ENCODE measurements at regions not wholly inside any gene's neighbourhood (a gene's known extent, or its start where the extent isn't known, plus 50 kb on each side); places are given as distances from the start of the nearest gene placed in this dataset.
A peak's percentile ranks its signal among the peaks of the same experiment; 100 is the strongest.

- DNase-seq (ENCODE audit: extremely low spot score), result no peak
- CTCF ChIA-PET, result no interaction called here
- TF ChIP-seq FOXM1 (IDR thresholded peaks at IDR 0.05; ENCODE audit: borderline replicate concordance), result no peak
- no peak for TF ChIP-seq ZNF384 (IDR thresholded peaks at IDR 0.05)
- POLR2A ChIA-PET, result no interaction called here
Observed at GRCh38 chr14:26963711-26964110, 365.9 kb upstream of the NOVA1 start.

- no peak for DNase-seq (ENCODE audit: extremely low spot score)
- ChIA-PET CTCF (no interaction called here), POLR2A (no interaction called here)
- no peak for TF ChIP-seq FOXM1 (IDR thresholded peaks at IDR 0.05; ENCODE audit: borderline replicate concordance)
- no peak for TF ChIP-seq TARDBP (IDR thresholded peaks at IDR 0.05)
- TF ChIP-seq SUZ12 (IDR thresholded peaks at IDR 0.05), result no peak
- TF ChIP-seq CTBP1 (IDR thresholded peaks at IDR 0.05; ENCODE audit: borderline replicate concordance), result no peak
- TF ChIP-seq ARNT (IDR thresholded peaks at IDR 0.05), result no peak
- no peak for TF ChIP-seq SP1 (IDR thresholded peaks at IDR 0.05)
- TF ChIP-seq ZNF384 (IDR thresholded peaks at IDR 0.05), result no peak
- no peak for TF ChIP-seq L3MBTL2 (conservative IDR thresholded peaks at IDR 0.05)
- no peak for TF ChIP-seq FOXK2 (IDR thresholded peaks at IDR 0.05)
- TF ChIP-seq HDGF (IDR thresholded peaks at IDR 0.05; ENCODE audit: borderline replicate concordance), result no peak
- TF ChIP-seq FOXA1 (IDR thresholded peaks at IDR 0.05), result no peak
- TF ChIP-seq LEF1 (IDR thresholded peaks at IDR 0.05; ENCODE audit: borderline replicate concordance), result no peak
- TF ChIP-seq NFRKB (IDR thresholded peaks at IDR 0.05), result no peak
Observed at GRCh38 chr14:26965490-26965889, 367.7 kb upstream of the NOVA1 start.

- TF ChIP-seq SP1 (IDR thresholded peaks at IDR 0.05) (no peak), LEF1 (IDR thresholded peaks at IDR 0.05; ENCODE audit: borderline replicate concordance) (no peak), FOXM1 (IDR thresholded peaks at IDR 0.05; ENCODE audit: borderline replicate concordance) (no peak), TARDBP (IDR thresholded peaks at IDR 0.05) (no peak), FOXK2 (IDR thresholded peaks at IDR 0.05) (no peak), PKNOX1 (IDR thresholded peaks at IDR 0.05) (no peak), ZNF384 (IDR thresholded peaks at IDR 0.05) (no peak), FOXA1 (IDR thresholded peaks at IDR 0.05) (no peak), HDGF (IDR thresholded peaks at IDR 0.05; ENCODE audit: borderline replicate concordance) (no peak), BHLHE40 (IDR thresholded peaks at IDR 0.05; ENCODE audit: borderline replicate concordance) (no peak)
- POLR2A ChIA-PET, result no interaction called here
- CTCF ChIA-PET, result no interaction called here
- DNase-seq (ENCODE audit: extremely low spot score), result no peak
Observed at GRCh38 chr14:26966908-26967307, 369.1 kb upstream of the NOVA1 start.

GRCh38 chr14:26974965-26975364 lies 377.1 kb upstream of the NOVA1 start:
- ChIA-PET CTCF (no interaction called here), POLR2A (no interaction called here)
- DNase-seq (ENCODE audit: extremely low spot score), result no peak
- no peak for TF ChIP-seq ZNF384 (IDR thresholded peaks at IDR 0.05)
- TF ChIP-seq SUZ12 (IDR thresholded peaks at IDR 0.05), result no peak
- TF ChIP-seq TARDBP (IDR thresholded peaks at IDR 0.05), result no peak
- no peak for TF ChIP-seq NFRKB (IDR thresholded peaks at IDR 0.05)
- TF ChIP-seq BHLHE40 (IDR thresholded peaks at IDR 0.05; ENCODE audit: borderline replicate concordance), result no peak
- no peak for TF ChIP-seq SP1 (IDR thresholded peaks at IDR 0.05)
- no peak for TF ChIP-seq PKNOX1 (IDR thresholded peaks at IDR 0.05)
- TF ChIP-seq FOXK2 (IDR thresholded peaks at IDR 0.05), result no peak
- no peak for TF ChIP-seq ELF4 (IDR thresholded peaks at IDR 0.05)
- no peak for TF ChIP-seq FOXM1 (IDR thresholded peaks at IDR 0.05; ENCODE audit: borderline replicate concordance)
- TF ChIP-seq ARNT (IDR thresholded peaks at IDR 0.05), result no peak
- TF ChIP-seq LEF1 (IDR thresholded peaks at IDR 0.05; ENCODE audit: borderline replicate concordance), result no peak
- TF ChIP-seq L3MBTL2 (conservative IDR thresholded peaks at IDR 0.05), result no peak

GRCh38 chr14:26982071-26982470 lies 384.2 kb upstream of the NOVA1 start:
- CTCF ChIA-PET, result no interaction called here
- POLR2A ChIA-PET, result no interaction called here
- no peak for DNase-seq (ENCODE audit: extremely low spot score)
- TF ChIP-seq L3MBTL2 (conservative IDR thresholded peaks at IDR 0.05), result no peak
- TF ChIP-seq FOXM1 (IDR thresholded peaks at IDR 0.05; ENCODE audit: borderline replicate concordance), result no peak
- no peak for TF ChIP-seq PKNOX1 (IDR thresholded peaks at IDR 0.05)
- no peak for TF ChIP-seq NFRKB (IDR thresholded peaks at IDR 0.05)
- no peak for TF ChIP-seq BHLHE40 (IDR thresholded peaks at IDR 0.05; ENCODE audit: borderline replicate concordance)
- TF ChIP-seq CTBP1 (IDR thresholded peaks at IDR 0.05; ENCODE audit: borderline replicate concordance), result no peak
- TF ChIP-seq ARNT (IDR thresholded peaks at IDR 0.05), result no peak

GRCh38 chr14:26984311-26985177 lies 386.7 kb upstream of the NOVA1 start:
- TF ChIP-seq LEF1 (IDR thresholded peaks at IDR 0.05; ENCODE audit: borderline replicate concordance) (no peak), NFRKB (IDR thresholded peaks at IDR 0.05) (no peak), HDGF (IDR thresholded peaks at IDR 0.05; ENCODE audit: borderline replicate concordance) (no peak), L3MBTL2 (conservative IDR thresholded peaks at IDR 0.05) (no peak), FOXK2 (IDR thresholded peaks at IDR 0.05) (no peak), ARNT (IDR thresholded peaks at IDR 0.05) (no peak), CTBP1 (IDR thresholded peaks at IDR 0.05; ENCODE audit: borderline replicate concordance) (no peak), FOXA1 (IDR thresholded peaks at IDR 0.05) (no peak), FOXM1 (IDR thresholded peaks at IDR 0.05; ENCODE audit: borderline replicate concordance) (no peak), SUZ12 (IDR thresholded peaks at IDR 0.05) (no peak), BHLHE40 (IDR thresholded peaks at IDR 0.05; ENCODE audit: borderline replicate concordance) (no peak), ELF4 (IDR thresholded peaks at IDR 0.05) (no peak)
- POLR2A ChIA-PET, result no interaction called here
- CTCF ChIA-PET, result no interaction called here
- peak; percentile 37 for DNase-seq (ENCODE audit: extremely low spot score)

Data from HEK293T (cell line).